ENCODE measurements at regions not wholly inside any gene's neighbourhood (a gene's known extent, or its start where the extent isn't known, plus 50 kb on each side); places are given as distances from the start of the nearest gene placed in this dataset.

DNA sequence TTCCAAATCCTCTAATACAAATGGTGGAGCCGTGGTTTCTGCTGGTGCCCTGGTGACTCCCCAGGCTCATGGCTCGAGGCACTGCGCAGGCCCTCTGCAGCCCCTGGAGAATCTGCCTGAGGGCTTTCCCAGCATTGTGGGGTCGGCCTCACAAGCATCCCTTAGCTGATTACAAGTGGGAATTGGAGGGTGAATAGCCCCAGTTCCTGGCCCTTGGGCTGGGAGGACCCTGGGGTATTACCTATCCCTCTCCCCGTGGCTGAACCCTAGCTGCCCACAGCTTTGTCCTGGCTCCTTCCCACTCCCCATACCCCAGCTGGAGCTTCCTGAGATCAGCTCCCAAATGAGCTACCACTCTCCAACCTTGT lies 212.2 kb upstream of the CST7 start:
- TF ChIP-seq CTCF (IDR thresholded peaks at IDR 0.05): no peak
- Histone ChIP-seq H3K4me3 (no peak overlapping the region), H3K27me3 (ENCODE audit: insufficient read depth in 3 of 3, low read length in 2 of 3) (peaks cover 0 to 1% (median 0%) of the 10 kb centered on the region in 3 donors), H3K4me1 (no peaks in the 10 kb centered on the region), H3K36me3 (ENCODE audit: insufficient read depth in 1 of 2, low read depth in 1 of 2) (no peaks in the 10 kb centered on the region), H3K27ac (no peak overlapping the region), H3K9me3 (no peaks in the 10 kb centered on the region)
- intact Hi-C loops (cut with DNase I): no loop called here
- 79 to 85% (median 84%) methylated on average over 5 of the region's 5 CpGs for WGBS, 3 donors
- no peak for DNase-seq
- ATAC-seq: no peak

- Histone ChIP-seq H3K4me3 (no peak overlapping the region), H3K9me3 (no peaks in the 10 kb centered on the region), H3K27ac (no peak overlapping the region), H3K4me1 (no peaks in the 10 kb centered on the region), H3K27me3 (ENCODE audit: insufficient read depth in 3 of 3, low read length in 2 of 3) (peaks cover 0 to 1% (median 0%) of the 10 kb centered on the region in 3 donors), H3K36me3 (ENCODE audit: insufficient read depth in 1 of 2, low read depth in 1 of 2) (no peaks in the 10 kb centered on the region)
- intact Hi-C loops (cut with DNase I): no loop called here
- WGBS, 3 donors: 87 to 96% (median 90%) methylated on average over 9 to 10 of the region's 10 CpGs
- ATAC-seq: no peak
- no peak for DNase-seq
- no peak for TF ChIP-seq CTCF (IDR thresholded peaks at IDR 0.05)
Measured at GRCh38 chr20:24737212-24737850, 211.7 kb upstream of the CST7 start.

GRCh38 chr20:24738058-24738775 lies 210.9 kb upstream of the CST7 start:
- Histone ChIP-seq H3K4me3 (no peak overlapping the region), H3K4me1 (no peaks in the 10 kb centered on the region), H3K27ac (no peak overlapping the region), H3K9me3 (no peaks in the 10 kb centered on the region), H3K36me3 (ENCODE audit: insufficient read depth in 1 of 2, low read depth in 1 of 2) (no peaks in the 10 kb centered on the region), H3K27me3 (ENCODE audit: insufficient read depth in 3 of 3, low read length in 2 of 3) (peaks cover 0 to 1% (median 0%) of the 10 kb centered on the region in 3 donors)
- TF ChIP-seq CTCF (IDR thresholded peaks at IDR 0.05): no peak
- no peak for ATAC-seq
- no peak for DNase-seq
- WGBS, 3 donors: 89 to 90% (median 89%) methylated on average over 9 of the region's 9 CpGs
- intact Hi-C loops (cut with DNase I): no loop called here

DNA sequence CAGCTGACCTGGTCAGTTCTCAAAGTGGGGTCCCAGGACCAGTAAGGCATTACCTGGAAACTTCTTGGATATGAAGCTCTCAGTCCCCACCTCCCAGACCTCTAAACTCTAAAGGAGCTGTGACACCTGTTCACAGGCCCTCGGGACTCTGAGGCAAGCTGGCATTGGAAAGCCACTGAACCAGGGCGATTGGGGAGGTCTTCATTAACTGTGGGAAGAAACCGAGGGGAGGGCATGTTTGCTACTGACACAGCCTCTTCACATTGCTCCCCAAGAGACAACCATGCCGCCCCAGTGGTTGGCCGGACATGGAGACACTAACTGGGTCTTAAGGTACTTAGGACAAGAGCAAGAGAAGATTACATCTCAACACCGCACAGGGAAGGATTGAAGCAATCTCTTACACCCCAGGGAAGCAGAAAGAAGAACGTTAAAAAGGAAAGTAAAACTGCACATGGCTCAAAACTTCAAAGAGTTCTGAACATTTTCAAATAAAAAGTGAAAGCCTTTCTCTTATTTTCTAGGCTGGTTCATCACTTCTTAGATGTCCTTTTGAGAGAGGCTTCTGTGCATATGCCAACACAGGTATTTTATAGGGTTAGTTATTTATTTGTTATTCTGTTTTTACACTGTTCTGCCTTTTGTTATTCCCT lies 210.0 kb upstream of the CST7 start:
- intact Hi-C loops (cut with DNase I): no loop called here
- no peak overlapping the region for H3K27ac ChIP-seq
- no peaks in the 10 kb centered on the region for H3K9me3 ChIP-seq
- DNase-seq (no peak), ATAC-seq (no peak)
- H3K36me3 ChIP-seq (ENCODE audit: insufficient read depth in 1 of 2, low read depth in 1 of 2): no peaks in the 10 kb centered on the region
- H3K4me3 ChIP-seq: no peak overlapping the region
- whole genome bisulfite sequencing, 3 donors: 61 to 70% (median 66%) methylated on average over 7 of the region's 7 CpGs
- TF ChIP-seq CTCF (IDR thresholded peaks at IDR 0.05): no peak
- H3K27me3 ChIP-seq (ENCODE audit: insufficient read depth in 3 of 3, low read length in 2 of 3): peaks cover 0 to 1% (median 0%) of the 10 kb centered on the region in 3 donors
- H3K4me1 ChIP-seq: no peaks in the 10 kb centered on the region
